Stimulated activated CD8-positive, alpha-beta memory T cell treated with anti-CD3 and anti-CD28 coated beads, Interleukin-7, amount 100 ng/mL, for 24 hours (primary cell): ENCODE measurements at regions not wholly inside any gene's neighbourhood (a gene's known extent, or its start where the extent isn't known, plus 50 kb on each side); places are given as distances from the start of the nearest gene placed in this dataset.

Experiments used
- DNase-seq: peaks from one replicate; pipeline ENCODE4 v3.0.0-alpha.2; 2020; ENCODE audit warnings: low read depth

DNA sequence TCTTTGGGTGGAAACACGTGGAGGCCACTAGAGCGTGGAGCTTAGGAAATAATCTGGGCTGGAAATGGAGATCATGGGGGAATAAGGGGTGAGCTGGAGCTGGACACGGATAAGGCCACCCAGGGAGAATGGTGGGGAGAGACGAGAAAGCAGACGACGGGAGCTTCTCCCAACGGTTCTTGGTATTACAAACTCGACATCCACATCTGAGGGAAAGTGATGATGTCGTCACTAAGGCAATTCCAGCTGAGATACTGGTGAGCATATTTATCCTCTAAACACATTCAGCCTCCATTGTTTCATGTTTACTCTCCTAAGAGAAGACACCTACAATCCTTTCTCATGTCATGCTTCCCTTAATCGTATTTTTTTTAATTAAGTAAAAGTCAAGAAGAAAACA lies 50.2 kb upstream of the SNX9 start:
- no peak for DNase-seq
